ENCODE measurements at regions not wholly inside any gene's neighbourhood (a gene's known extent, or its start where the extent isn't known, plus 50 kb on each side); places are given as distances from the start of the nearest gene placed in this dataset.

GRCh38 chr16:18008356-18008755 is 328.2 kb downstream of the NPIPA8 start:
- H3K4me3 ChIP-seq: no peak overlapping the region
- no peaks in the 10 kb centered on the region for H3K27me3 ChIP-seq
- no peak overlapping the region for H3K27ac ChIP-seq
- H3K9me3 ChIP-seq: no peaks in the 10 kb centered on the region
- WGBS, 3 donors: 63 to 78% (median 72%) methylated on average over 5 of the region's 5 CpGs
- no peak for DNase-seq
- no peaks in the 10 kb centered on the region for H3K4me1 ChIP-seq (ENCODE audit: insufficient read depth)
- intact Hi-C loops (cut with DNase I): loop anchor here in 1 of 4 donors (5.0 kb wide), 1 partner anchor 96 kb away; no protein-coding TSS in a partner anchor
- TF ChIP-seq CTCF (IDR thresholded peaks at IDR 0.05) (no peak), POLR2A (IDR thresholded peaks at IDR 0.05) (no peak), EP300 (IDR thresholded peaks at IDR 0.05) (no peak)
- no peaks in the 10 kb centered on the region for H3K36me3 ChIP-seq

- Histone ChIP-seq H3K4me1 (ENCODE audit: insufficient read depth) (no peaks in the 10 kb centered on the region), H3K4me3 (no peak overlapping the region), H3K36me3 (no peaks in the 10 kb centered on the region), H3K9me3 (no peaks in the 10 kb centered on the region), H3K27ac (no peak overlapping the region), H3K27me3 (no peaks in the 10 kb centered on the region)
- DNase-seq: no peak
- 37 to 43% (median 40%) methylated on average over 6 of the region's 6 CpGs for WGBS, 3 donors
- intact Hi-C loops (cut with DNase I): no loop called here
- TF ChIP-seq CTCF (IDR thresholded peaks at IDR 0.05) (no peak), POLR2A (IDR thresholded peaks at IDR 0.05) (no peak), EP300 (IDR thresholded peaks at IDR 0.05) (no peak)
Measured at GRCh38 chr16:18003033-18003432, 333.5 kb downstream of the NPIPA8 start.

GRCh38 chr16:17998996-17999395 is 337.5 kb downstream of the NPIPA8 start:
- H3K27ac ChIP-seq: no peak overlapping the region

GRCh38 chr16:17998550-17998949 is 338.0 kb downstream of the NPIPA8 start:
- Histone ChIP-seq H3K27me3 (no peaks in the 10 kb centered on the region), H3K4me1 (ENCODE audit: insufficient read depth) (no peaks in the 10 kb centered on the region), H3K4me3 (no peak overlapping the region), H3K9me3 (no peaks in the 10 kb centered on the region), H3K36me3 (no peaks in the 10 kb centered on the region), H3K27ac (no peak overlapping the region)
- intact Hi-C loops (cut with DNase I): no loop called here
- 94 to 98% (median 96%) methylated on average over 1 of the region's 1 CpG for WGBS, 3 donors
- TF ChIP-seq CTCF (IDR thresholded peaks at IDR 0.05): no peak
- TF ChIP-seq EP300 (IDR thresholded peaks at IDR 0.05): no peak
- TF ChIP-seq POLR2A (IDR thresholded peaks at IDR 0.05): no peak
- DNase-seq: no peak

More at GRCh38 chr16:17998996-17999395, 337.5 kb downstream of the NPIPA8 start:
- no peak for DNase-seq
- WGBS, 3 donors: 59 to 64% (median 62%) methylated on average over 6 of the region's 6 CpGs
- TF ChIP-seq CTCF (IDR thresholded peaks at IDR 0.05) (no peak), EP300 (IDR thresholded peaks at IDR 0.05) (no peak), POLR2A (IDR thresholded peaks at IDR 0.05) (no peak)
- no peaks in the 10 kb centered on the region for H3K9me3 ChIP-seq
- intact Hi-C loops (cut with DNase I): no loop called here
- no peak overlapping the region for H3K4me3 ChIP-seq
- H3K36me3 ChIP-seq: no peaks in the 10 kb centered on the region
- no peaks in the 10 kb centered on the region for H3K4me1 ChIP-seq (ENCODE audit: insufficient read depth)
- H3K27me3 ChIP-seq: no peaks in the 10 kb centered on the region

Data from ovary (tissue), 7 donors.